Caki2 (cell line): ENCODE measurements at regions not wholly inside any gene's neighbourhood (a gene's known extent, or its start where the extent isn't known, plus 50 kb on each side); places are given as distances from the start of the nearest gene placed in this dataset.
A peak's percentile ranks its signal among the peaks of the same experiment; 100 is the strongest.

ENCODE experiments used
- DNase-seq: peaks from one replicate; pipeline ENCODE4 v3.0.0-alpha.2; 2015; ENCODE audit warnings: low read depth
- in situ Hi-C: cut with HindIII; loops from 2 replicates; pipeline ENCODE4 v1.10.0; 2016; ENCODE audit warnings: low sequenced_read_pairs, low pct_unique_long_range_greater_than_20kb, mixed read lengths

DNA sequence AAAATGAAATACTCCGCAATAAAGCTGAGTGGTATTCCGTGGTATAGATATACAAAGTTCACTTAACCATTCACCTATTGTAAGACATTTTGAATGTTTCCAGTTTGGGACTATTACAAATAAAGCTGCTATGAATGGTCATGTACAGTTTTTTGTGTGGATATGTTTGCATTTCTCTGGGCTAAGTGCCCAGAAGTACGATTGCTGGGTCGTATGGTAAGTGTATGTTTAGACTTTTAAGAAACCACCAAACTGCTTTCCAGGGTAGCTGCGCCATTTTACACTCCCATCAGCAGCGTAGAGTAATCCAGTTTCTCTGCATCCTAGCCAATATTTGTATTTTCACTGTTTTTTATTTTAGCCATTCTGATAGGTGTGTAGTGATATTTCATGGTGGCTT is 208.4 kb upstream of the TLE3 start:
- no peak for DNase-seq
- in situ Hi-C loops, result no loop called here

DNA sequence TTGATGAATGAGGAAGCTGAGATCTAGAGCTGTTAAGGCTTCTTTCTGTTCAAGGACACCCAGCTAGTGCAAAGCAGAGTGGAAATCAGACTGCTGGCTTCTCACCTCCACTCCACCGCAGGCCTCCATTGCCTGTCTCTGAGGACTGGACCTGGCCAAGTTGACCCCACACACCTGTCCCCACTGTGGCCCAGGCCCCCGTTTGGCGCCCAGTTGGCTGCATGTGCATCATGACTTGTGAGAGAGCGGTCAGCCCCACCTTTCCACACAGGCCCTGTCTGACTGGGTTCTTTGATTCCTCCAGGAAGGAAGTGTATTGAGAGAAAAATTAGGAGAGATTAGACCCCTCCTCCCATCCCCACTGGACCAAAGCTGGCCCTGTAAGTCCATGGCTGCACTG is 206.3 kb upstream of the TLE3 start:
- in situ Hi-C loops, result no loop called here
- DNase-seq, result no peak

DNA sequence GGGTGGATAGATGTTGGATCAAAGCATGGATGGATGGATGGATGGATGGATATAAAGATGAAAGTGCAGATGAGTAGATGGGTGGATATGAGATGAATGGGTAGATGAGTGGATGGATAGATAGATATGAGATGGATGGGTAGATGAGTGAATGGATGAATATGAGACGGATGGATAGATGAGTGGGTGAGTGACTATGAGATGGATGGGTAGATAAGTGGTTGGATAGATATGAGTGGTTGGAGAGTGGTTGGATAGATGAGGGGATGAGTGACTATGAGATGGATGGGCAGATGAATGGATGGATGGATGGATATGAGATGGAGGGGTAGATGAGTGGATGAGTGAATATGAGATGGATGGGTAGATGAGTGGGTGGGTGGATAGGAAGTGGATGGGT is 204.6 kb upstream of the TLE3 start:
- DNase-seq, result no peak
- in situ Hi-C loops, result no loop called here

DNA sequence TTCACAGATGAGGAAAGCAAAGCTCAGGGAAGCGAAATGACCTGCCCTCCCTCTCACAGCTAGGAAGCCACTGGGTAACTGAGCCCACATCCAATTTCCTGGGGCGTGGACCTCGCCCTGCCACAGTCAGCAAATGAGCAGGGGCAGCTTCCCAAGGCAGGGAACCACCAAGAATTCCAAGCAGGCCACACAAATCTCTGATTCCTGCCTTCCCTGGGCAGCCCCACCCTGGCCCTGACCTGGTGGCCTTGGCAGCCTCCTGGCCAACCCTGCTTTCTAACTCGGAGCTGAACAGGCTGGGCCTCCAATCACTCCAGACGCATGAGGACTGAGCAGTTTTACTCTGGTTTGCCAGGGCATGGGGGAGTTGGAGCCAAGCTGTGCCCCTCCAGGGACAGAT is 203.7 kb upstream of the TLE3 start:
- no peak for DNase-seq
- in situ Hi-C loops, result no loop called here

DNA sequence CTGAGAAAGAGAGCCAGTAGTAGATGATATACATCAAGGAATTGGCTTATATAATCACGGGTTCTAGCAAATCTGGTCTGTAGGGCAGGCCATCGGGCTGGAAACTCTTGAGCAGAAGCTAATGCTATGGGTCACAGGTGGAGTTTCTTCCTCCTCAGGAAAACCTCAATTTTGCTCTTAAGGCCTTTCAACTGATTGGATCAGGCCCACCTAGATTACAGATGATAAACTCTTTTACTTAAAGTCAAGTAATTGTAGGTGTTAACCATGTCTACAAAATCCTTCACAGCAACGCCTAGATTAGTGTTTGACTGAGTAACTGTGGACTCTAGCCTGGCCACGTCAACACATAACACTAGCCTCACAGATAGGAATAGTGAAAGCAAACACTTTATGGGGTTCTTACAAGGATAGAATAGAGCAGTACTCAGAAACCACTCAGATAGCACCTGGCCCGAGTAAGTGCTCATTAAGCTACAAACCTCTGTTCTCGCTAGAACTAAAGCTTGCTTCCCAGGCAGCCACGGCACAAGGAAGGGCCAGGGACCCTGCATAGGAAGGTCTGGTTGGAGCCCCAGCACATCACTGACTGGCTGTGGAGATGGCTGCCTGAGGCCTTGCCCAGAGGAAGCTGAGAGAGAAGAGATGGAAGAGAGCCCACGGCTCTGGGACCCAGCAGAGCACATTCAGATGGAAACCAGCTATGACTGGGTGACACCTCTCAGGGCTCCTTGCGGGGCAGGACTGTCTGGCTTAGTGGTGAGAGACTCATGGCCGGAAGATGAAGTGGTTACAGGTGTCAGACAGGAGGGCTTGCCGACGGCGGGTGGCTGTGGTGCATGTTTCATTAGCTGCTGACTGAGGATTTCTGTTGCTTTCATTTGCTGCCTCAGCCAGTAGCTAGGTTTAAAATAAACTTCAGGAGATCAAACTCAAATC is 202.5 kb upstream of the TLE3 start:
- in situ Hi-C loops, result no loop called here

DNA sequence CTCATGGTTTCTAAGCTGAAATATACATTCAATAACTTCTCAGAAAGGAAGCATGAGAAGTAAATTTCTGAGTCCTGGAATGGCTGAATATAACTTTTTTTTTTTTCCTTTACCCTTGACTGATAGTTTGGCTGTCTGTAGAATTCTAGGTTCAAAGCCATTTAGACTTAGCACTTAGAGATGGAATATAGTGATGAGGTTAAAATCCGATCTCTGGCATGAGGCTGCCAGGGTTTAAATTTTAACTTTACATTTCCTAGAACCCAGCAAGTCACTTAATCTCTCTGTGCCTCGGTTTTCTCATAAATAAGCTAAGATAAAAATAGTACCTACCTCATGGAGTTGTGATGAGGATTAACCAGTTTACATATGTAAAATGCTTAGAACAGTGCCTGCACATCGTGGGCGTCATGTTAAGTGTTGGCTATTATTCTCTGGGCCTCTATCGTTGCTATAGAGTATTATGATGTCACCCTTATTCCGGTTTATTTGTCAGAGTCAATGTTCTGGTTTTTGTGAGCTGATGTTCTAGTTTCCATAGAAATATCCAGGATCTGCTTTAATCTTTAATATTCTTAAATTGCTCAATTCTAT is 199.8 kb upstream of the TLE3 start:
- no peak for DNase-seq
- in situ Hi-C loops, result no loop called here

More for the DNA sequence above, 202.5 kb upstream of the TLE3 start:
- no peak for DNase-seq

DNA sequence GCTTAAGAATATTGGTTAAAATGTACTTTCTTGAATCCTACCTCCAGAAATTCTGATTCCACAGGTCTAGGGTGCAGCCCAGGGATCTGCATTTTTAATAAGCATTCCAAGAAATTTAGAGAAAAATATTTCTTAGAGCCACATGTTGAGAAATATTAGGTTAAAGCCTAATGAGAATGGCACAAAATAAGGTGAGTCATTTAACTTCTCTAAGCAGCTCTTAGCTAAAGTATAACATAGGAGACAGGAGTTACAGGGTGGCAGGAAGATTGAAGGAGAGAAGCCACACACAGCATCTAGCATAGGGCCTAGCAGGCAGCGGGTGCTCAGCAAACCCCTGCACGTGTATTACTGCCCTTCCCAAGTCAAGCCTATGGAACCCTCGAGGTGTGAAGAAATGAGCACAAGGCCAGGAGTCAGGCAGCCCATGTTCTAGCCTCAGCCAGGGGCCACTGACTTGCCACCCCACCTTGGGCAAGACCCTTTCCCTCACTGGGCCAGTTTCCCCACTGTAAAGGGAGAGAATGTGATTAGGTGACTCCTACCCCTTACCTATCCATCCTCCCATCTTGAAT is 197.1 kb upstream of the TLE3 start:
- no peak for DNase-seq
- in situ Hi-C loops, result no loop called here

DNA sequence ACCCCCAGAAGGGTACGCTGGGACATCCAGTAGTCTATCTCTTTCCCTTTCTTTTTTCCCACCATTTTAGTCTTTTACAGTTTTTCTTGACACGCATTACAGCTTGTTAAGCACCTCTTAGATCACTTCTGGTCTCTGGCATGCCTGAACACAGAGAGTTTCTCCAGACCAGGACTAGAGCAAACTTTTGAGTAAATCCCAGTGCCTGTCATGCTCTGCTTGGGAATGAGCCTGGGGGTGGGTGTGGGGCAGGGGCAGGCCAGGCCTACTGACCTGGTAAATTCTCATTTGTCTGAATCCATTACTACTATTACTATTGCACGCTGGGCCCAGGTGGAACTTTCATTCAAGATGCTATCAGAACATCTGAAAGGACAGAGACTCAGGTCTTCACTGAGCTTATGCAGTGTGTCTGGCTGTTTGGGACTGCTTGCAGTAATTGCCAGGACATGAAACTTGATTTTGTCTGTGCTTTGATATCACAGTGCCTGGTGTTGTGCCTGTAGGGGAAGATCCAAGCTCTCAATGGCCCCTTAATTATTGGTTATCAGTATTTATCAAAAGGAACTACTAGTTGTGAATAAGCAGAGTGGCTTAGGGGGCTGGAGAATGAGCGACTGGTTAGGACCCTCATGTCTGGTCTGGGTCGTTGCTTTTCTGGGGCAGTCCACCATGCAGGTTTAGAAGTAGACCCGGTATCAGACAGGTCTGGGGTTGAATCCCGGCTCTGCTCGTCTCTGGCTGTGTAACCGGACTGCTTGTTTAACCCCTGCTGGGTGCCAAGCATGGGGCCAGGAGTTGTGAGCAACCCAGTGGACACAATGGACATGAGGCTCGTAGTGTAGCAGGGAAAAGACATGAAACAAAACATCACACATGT is 196.1 kb upstream of the TLE3 start:
- in situ Hi-C loops, result no loop called here
- DNase-seq, result no peak

DNA sequence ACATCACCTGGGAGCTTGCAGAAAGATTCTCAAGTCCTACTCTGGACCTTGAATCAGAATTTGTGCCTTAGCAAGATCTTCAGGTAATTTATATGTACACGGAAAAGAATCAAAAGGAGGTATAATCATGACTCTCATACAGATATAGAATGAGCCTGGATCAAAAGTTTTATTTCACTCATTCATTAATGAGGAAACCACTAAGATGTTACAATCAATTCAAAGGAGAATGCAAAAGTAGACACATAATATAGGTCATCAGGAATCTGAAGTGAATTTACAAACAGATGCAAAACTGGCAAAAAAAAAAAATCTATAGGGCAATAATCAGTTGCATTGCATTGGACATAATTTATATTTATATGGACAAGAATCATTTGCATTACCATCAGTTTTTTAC is 195.4 kb upstream of the TLE3 start:
- DNase-seq, result no peak
- in situ Hi-C loops, result no loop called here

DNA sequence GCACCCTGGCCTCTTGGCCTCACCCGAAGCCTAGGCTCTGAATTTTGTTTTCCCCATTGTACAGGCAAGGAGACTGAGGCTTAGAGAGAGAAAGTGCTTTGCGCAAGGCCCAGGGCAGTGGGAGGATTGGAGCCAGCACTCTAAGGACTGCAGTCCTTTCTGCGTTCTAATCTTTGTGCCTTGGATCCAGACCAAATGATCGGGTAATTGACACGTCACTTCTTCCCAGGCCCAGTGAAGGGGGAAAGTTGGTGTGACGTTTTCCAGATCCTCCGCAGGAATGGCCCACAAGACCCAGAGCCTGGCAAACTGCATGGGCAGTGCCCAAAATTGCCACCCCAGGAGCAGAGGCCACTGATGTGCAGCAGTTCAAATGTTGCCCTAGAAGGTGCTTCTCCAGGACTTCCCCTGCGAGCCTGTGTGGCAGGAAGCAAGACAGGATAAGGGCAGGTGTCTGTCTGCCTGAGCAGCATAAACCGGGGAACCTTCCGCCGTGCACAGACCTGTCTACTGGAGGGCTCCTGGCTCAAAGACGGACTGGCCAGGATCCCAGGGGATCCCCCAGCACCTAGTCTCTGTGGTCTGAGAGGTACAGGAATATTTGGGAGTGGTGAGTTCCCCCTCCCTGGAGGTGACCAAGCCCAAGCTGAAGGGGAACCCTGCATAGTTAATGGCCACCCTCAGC is 194.5 kb upstream of the TLE3 start:
- in situ Hi-C loops, result no loop called here
- DNase-seq, result no peak

DNA sequence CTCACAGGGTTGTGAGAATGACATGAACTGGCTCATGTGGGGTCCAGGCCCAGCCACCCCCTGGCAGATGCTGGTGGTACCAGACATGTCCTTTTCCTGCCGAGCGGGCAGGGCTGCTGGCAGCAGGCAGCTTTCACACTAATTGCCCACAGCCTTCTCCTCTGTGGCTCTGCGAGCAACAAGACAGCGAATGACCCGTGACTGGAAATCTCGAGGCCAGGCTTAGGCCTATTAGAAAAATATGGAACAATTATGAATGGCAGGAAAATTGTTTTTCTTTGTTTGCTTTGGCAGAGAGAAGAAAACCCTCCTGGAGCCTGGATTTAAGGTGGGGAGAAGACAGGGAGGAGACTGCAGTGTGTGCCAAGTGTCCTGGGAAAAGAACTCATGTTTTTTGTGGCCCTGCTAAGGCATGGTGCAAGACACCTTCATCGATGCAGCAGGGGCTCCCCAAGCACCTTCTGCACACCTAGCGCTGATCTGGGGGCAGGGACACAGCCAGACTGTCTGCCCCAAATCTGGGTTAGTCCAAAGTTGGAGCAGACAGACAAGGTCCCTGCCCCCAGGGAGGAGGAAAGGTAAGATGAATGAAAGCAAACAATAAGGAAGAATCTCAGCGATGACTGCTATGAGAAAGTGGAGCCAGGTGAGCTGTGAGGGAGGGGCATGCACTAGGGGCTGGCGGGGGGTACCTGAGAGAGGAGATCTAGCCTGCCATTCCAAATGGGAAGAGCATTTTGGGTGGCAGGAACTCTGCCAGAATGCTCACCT is 193.8 kb upstream of the TLE3 start:
- peak; percentile 31 for DNase-seq
- in situ Hi-C loops, result no loop called here

DNA sequence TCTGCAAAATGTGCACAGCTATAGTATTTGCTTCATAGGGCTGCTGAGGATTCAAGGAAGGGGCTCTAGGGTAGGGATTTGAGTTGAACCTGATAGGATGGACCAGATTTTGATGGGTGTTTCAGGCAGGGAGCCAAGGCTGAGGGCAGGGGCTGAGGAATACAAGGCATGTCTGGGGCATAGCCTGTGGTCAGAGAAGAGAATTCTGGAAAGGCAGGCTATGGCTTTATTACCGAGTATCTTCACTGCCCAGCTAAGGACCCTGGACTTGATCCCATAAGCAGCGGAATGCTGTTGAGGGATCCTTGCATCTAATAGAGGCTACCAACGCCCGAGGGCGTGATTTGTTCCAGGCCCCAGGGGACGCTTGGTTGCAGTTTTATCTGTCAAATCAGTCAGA is 193.0 kb upstream of the TLE3 start:
- in situ Hi-C loops, result no loop called here

DNA sequence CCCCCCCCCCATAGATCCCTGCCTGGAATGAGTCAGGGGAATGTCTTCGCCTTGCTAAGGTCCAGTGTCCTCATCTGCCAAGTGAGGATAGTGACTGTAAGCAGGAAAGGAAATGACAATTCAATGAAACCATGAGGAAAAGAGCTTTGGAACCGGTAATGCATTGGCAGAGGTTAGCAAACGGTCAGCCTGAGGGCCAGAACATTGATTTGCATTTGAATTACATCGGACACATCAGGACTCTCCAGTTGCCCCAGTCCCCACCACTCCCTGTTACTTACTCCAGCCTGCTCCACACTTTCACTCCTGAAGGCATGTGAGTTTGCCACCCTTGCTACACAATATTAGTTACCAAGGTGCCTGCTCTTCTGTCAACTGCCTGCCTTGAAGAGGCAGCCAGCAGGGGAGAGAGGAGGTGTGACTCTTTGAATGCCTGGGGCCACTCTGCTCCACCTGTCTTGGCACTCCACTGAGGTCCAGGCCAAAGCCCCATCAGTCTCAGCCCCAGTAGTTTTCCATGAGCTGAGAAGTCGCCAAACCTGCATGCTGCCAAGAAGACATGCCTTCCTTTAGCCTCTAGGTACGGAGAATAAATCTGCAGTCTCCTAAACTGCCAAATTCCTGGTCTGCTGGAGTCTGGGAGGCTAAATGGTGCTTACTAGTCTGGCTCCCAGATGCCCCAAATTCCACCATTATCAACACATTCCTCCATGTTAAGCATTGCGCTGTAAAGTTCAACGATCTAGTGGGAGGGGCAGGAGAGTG is 191.7 kb upstream of the TLE3 start:
- no peak for DNase-seq
- in situ Hi-C loops, result no loop called here

More for the DNA sequence above, 193.0 kb upstream of the TLE3 start:
- no peak for DNase-seq

DNA sequence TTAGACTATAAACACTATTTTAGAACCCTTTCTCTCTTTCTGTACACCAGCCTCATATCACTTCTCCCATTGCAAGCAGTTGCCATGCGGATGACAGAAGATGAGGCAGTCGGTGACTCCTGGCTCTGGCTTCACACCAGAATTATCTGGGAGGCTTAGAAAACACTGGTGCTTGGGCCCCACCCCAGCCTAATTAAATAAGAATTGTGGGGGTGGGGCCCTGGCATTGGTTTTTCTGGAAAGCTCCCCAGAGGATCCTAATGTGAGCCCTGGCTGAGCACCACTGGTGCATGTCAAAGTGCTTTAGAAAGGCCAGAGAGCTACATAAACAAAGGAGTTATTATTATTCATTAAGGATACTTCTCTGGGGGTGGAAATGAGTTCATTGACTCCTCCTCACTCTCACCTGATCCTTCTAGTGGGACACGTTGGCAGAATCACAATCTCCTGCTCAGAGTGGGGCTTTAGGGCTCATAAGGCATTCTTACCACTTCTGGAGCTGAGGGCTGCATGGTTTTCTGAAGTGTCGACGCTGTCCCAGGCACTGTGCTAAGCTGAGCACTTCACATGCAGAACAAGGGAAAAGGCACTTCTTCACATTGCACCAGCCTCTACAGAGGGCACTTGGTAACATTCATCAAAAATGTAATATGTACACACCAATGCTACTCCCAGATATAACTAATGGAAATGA is 188.5 kb upstream of the TLE3 start:
- in situ Hi-C loops, result no loop called here
- no peak for DNase-seq

DNA sequence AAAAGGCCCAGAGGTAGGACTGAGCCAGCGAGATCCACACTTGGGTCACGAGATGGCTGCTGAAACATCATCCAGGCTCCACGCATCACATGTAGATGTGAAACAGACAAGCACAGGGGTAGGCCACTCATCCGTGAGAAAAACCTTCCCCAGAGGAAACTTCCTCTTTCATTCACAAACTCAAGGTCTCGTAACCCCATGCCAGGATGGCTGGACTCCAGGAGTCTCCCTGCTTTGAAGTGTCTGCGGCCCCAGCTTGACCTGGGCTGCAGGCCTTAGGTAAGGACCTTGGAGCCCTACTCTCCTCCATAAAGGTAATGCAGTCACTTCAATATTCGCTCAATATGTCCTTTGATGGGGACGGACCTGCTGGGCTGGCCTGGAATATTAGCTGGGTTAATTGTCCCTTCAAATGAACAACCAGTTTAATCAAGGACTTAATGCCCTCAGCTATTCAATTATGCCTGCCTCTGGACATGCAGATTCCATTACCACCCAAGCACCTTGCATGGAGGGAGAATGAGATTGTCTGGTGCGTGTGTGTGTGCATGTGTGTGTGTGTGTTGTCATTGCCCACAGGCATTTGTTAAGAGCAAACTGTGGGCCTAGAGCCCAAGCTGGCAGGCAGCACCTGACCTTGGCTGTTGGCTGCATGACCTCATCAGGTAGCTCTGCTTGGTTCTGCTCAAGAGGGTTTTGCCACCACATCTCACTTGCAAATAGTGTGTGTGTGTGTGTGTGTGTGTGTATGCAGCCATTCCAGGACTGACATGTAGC is 186.9 kb upstream of the TLE3 start:
- in situ Hi-C loops, result no loop called here
- no peak for DNase-seq

DNA sequence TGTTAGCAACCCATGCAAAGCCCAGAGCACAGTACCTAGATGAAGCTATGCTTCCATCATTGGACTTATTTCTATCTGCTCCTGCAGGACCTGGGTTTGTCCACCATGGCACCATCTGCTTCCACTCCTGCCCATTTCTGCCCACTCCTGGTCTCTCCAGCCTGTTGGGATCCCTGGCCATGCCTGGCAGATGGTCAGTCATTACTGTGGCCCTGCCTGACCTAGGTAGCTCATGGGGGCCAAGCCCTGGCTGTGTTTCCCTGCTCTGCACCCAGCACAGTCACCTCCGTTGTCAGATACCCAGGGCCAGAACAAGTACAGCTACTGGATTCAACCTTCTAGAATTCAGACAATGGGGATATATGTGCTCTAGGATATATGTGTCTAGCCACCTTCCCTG is 185.8 kb upstream of the TLE3 start:
- no peak for DNase-seq
- in situ Hi-C loops, result no loop called here
